GM18870 (cell line): ENCODE measurements at regions not wholly inside any gene's neighbourhood (a gene's known extent, or its start where the extent isn't known, plus 50 kb on each side); places are given as distances from the start of the nearest gene placed in this dataset.

Source experiments
- ATAC-seq: cut with Tn5 transposase; IDR thresholded peaks from one replicate; pipeline ENCODE4 v1.9.1; 2021; ENCODE audit warnings: moderate library complexity; ENCODE audit not compliant: unreplicated experiment

- ATAC-seq: no peak
Measured at GRCh38 chr13:61040181-61040580, 375.5 kb downstream of the PCDH20 start.

- ATAC-seq: no peak
Measured at GRCh38 chr13:61039302-61039701, 376.3 kb downstream of the PCDH20 start.

GRCh38 chr13:61036715-61037114 is 378.9 kb downstream of the PCDH20 start:
- ATAC-seq: no peak

GRCh38 chr13:61030445-61030844 is 385.2 kb downstream of the PCDH20 start:
- ATAC-seq: no peak

DNA sequence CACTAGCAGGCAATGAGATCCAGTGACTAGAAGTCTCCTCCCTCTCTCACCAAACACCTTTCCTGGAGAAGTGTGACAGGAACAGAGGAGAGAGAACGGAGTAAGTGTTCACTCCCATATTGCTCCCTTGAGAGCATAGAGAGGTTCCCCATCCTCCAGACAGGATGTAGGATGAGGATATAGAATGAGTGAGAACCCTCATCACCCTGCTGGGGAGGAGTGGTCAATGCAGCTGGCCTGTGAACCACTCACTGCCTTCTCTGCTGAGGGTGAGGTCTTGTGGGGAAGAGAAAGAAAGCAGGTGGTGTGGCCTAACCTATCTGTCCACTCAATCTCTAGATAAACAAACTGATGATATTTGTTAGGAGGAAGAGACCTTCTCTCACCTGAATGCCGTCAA is 386.6 kb downstream of the PCDH20 start:
- ATAC-seq: no peak

GRCh38 chr13:61024046-61024445 is 391.6 kb downstream of the PCDH20 start:
- no peak for ATAC-seq

DNA sequence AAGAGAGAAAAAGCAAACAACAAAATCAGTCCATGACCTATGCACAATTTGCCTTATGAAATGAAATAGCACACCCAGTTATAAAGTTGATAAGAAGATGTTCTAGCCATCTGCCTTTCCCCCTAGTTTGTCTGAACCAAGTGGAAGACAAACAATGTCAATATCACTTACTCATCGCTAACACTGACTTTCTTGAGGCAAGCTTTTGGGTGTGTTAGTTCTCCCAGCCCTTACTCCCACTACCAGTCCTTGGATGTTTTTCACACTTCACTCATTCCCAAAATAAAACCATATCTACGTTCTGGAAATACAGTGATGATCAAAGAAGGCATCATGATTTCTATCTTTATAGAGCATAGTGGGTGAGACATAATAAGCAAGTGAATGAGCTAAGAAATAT is 393.8 kb downstream of the PCDH20 start:
- no peak for ATAC-seq

DNA sequence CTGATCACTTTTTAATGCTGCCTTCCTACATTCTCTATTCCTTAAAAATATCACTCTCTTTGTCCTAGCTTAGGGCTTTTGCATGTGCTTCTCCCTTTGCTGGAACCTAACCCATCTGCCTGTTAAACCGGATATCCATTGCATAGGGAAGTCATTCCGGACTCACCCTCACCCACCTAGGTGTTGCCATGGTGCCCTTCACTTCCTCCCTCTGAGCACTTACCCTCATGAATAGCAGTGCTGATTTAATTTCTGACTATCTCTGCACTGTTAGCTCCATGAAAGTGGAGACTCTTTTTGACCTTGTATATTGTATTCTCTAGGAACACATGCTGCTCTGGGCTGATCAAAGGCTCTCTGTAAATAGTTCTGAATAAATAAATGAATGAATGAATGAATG is 401.9 kb downstream of the PCDH20 start:
- ATAC-seq: no peak

DNA sequence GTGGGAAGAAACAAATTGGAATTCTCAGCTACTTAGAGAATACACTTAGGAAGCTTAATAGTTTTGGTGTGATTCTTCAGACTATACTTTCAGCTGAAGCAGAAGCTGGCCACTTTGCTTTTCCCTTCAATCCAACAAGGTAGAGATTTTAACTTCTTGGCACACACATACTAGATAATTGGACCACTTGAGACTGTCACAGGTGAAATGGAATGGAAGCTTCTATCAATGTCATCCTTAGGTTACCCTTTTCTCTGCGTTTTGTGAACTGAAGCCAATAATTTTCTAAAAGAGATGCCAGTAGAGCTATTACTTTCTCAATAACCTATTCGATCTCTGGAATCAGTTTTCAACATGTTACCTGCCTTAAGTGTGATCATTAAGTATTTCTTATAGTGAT is 405.3 kb downstream of the PCDH20 start:
- ATAC-seq: no peak

DNA sequence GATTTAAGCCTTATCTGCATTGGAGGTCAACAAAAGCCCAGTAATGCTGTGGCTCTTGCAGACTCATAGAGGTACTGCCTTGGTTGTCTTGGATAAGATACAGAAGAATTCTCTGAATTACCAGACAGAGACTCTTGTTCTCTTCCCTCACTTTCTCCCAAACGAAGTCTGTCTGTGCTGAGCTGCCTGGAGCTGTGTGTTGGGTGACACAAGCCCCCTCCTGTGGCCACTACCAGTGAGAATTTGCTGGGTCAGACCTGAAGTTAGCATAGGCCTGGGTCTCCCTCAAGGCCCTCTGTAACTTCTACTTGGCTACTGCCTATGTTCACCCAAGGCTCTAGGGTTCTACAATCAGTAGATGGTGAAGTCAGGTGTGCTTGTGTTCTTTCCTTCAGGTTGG is 413.0 kb downstream of the PCDH20 start:
- ATAC-seq: no peak

- ATAC-seq: no peak
Measured at GRCh38 chr13:60990032-60990733, 425.5 kb downstream of the PCDH20 start.

DNA sequence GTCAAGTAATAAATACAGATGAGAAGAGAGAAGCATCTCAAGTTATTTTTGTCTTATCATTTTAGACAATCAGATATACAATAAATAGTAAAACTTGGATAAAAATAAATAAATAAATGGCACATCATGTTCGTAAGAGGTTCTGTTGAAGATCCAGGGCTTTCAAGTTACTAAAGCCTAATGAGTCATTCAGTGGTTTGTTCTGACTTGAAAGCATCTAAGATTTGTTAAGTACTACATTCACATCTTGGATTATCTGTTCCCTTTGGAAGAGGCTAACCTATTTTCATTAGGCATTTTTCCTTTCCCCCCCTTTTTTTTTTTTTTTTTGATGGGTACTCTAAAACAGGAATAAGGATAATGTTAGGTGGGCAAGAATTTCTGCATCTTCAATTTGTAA is 429.3 kb downstream of the PCDH20 start:
- ATAC-seq: no peak

DNA sequence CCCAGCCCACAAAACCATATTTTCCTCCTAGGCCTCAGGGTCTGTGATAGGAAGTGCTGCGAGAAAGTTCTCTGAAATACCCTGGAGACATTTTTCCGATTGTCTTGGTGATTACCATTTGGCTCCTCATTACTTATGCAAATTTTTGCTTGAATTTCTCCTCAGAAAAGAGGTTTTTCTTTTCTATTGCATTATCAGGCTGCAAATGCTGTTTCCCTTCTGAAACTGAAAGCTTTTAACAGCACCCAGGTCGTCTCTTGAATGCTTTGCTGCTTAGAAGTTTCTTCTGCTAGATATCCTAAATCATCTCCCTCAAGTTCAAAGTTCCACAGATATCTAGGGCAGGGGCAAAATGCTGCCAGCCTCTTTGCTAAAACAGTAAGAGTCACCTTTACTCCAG is 434.2 kb downstream of the PCDH20 start:
- ATAC-seq: no peak

GRCh38 chr13:60976367-60976766 is 439.3 kb downstream of the PCDH20 start:
- no peak for ATAC-seq

DNA sequence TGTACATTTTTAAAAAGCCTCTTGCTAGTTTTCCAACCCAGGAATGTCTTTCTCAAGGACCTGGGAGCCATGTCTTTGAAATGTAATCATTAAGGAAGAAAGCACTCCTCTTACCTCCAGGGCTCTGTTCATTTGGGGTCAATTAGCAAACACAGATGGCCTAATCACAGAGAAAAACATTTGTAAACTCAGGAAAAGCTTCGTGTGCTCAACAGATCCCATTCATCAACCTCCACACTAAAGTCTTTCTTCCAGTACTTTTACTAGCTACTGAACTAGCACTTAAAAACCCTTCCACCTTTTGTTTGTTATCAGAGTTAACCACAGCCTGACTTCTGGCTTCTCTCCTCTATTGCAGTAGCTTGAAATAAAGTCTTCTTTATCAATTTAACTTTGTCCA is 441.4 kb downstream of the PCDH20 start:
- ATAC-seq: no peak

DNA sequence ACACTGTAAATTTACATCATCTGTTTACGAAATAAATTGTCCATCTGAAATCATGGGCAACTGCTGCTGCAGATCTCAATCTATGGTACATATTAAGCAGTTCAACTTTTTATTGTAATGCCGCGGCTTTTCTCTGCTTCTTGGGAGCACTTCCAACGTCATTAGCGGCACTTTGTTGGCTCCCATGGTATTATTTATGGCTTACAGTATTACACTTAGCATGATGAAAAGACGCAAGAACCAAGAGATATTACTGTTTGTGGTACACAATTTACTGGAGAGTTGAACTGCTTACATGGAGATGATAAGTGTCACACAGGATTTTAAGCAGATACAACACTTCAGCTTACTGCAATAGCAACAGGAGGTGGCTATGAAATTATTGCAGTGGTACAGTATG is 442.1 kb downstream of the PCDH20 start:
- no peak for ATAC-seq

- no peak for ATAC-seq
Measured at GRCh38 chr13:60970736-60971135, 444.9 kb downstream of the PCDH20 start.

GRCh38 chr13:60969656-60970055 is 446.0 kb downstream of the PCDH20 start:
- no peak for ATAC-seq

GRCh38 chr13:60959427-60959826 is 456.2 kb downstream of the PCDH20 start:
- ATAC-seq: no peak

GRCh38 chr13:60957816-60958215 is 457.8 kb downstream of the PCDH20 start:
- no peak for ATAC-seq

DNA sequence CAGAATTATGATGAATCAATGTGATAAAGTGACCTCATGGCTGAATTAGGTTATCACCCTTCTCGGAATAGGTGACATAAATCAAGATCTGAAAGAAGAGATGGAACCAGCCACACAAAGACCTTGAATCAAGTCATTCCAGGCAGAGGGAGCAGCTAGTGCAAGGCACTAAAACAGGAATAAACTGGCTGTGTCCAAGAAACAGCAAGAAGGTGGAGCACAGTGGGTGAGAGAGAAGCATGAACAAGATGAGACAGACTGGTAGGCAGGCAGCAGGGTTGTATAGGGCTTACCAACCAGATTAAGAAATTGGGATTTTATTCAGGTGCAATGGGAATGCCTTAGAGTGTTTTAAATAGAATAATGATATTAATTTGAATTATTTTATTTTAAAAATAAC is 470.3 kb downstream of the PCDH20 start:
- no peak for ATAC-seq

DNA sequence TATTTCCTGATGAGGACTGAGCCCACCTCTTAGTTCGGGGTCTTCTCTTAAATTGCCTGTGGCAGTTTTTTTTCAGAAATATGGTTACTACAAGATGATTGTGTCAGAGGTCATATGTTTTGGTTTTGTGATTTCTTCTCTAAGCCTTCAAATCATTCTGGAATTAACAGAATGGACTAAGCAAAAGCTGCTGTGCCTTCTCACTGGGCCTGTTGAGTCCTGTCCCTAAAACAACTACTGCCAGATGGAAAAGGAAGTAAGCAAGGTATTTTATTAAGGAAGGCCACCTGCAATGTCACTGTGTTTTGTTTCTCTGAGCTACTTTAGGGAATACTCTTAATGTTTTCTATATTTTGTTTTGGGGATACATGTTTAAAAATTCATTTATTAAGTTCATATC is 470.8 kb downstream of the PCDH20 start:
- no peak for ATAC-seq

DNA sequence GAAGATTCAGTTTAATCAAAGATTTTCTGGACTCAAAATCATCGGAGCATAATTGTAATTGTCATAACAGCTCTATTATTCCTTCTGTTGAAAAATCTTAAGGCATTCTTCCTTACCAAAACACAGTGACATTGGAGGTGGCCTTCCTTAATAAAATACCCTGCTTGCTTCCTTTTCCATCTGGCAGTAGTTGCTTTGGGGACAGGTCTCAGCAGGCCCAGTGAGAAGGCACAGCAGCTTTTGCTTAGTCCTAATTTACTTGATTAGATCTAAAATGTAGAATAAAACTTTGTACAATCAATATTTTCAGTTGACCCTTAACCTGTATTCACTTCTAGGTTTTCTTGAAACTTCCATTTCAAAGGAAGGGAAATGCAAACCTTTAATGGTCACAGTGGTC is 471.6 kb downstream of the PCDH20 start:
- ATAC-seq: no peak
